ENCODE measurements at regions not wholly inside any gene's neighbourhood (a gene's known extent, or its start where the extent isn't known, plus 50 kb on each side); places are given as distances from the start of the nearest gene placed in this dataset.

- Histone ChIP-seq H3K9me2 (replicated peaks; ENCODE audit: low read length) (no peaks in the 10 kb centered on the region), H3K79me2 (ENCODE audit: low read length) (no peaks in the 10 kb centered on the region), H3K9me3 (ENCODE audit: low read length) (no peaks in the 10 kb centered on the region), H4K20me1 (ENCODE audit: low read length) (no peaks in the 10 kb centered on the region), H3F3A (ENCODE audit: low read length, unreplicated experiment) (no peaks in the 10 kb centered on the region), H3K4me1 (ENCODE audit: insufficient read depth, low read length) (no peaks in the 10 kb centered on the region), H3K27me3 (ENCODE audit: low read length) (no peaks in the 10 kb centered on the region), H3K4me2 (ENCODE audit: low read length) (no peak overlapping the region), H3K36me3 (ENCODE audit: low read depth, low read length) (no peaks in the 10 kb centered on the region), H3K4me3 (ENCODE audit: low read length) (no peak overlapping the region), H3K9ac (ENCODE audit: low read length) (no peak overlapping the region), H3K27ac (ENCODE audit: low read length) (no peak overlapping the region), H2AFZ (ENCODE audit: low read length) (no peak overlapping the region)
- intact Hi-C loops (cut with micrococcal nuclease) = no loop called here
- no peak for TF ChIP-seq EZH2 (IDR thresholded peaks at IDR 0.05; ENCODE audit: low read length, unreplicated experiment)
- TF ChIP-seq, protein P1, sequence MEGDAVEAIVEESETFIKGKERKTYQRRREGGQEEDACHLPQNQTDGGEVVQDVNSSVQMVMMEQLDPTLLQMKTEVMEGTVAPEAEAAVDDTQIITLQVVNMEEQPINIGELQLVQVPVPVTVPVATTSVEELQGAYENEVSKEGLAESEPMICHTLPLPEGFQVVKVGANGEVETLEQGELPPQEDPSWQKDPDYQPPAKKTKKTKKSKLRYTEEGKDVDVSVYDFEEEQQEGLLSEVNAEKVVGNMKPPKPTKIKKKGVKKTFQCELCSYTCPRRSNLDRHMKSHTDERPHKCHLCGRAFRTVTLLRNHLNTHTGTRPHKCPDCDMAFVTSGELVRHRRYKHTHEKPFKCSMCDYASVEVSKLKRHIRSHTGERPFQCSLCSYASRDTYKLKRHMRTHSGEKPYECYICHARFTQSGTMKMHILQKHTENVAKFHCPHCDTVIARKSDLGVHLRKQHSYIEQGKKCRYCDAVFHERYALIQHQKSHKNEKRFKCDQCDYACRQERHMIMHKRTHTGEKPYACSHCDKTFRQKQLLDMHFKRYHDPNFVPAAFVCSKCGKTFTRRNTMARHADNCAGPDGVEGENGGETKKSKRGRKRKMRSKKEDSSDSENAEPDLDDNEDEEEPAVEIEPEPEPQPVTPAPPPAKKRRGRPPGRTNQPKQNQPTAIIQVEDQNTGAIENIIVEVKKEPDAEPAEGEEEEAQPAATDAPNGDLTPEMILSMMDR (conservative IDR thresholded peaks at IDR 0.05; ENCODE audit: low read depth, low read length) = no peak
- ATAC-seq = no peak
- ChIA-PET CTCF (no interaction called here), POLR2A (ENCODE audit: unreplicated experiment) (no interaction called here)
- DNase-seq = peak; percentile 16
- no TSS peak for BruUV-seq (replicated peaks)
Measured at GRCh38 chr13:105634059-105634458, 901.4 kb downstream of the EFNB2 start.

DNA sequence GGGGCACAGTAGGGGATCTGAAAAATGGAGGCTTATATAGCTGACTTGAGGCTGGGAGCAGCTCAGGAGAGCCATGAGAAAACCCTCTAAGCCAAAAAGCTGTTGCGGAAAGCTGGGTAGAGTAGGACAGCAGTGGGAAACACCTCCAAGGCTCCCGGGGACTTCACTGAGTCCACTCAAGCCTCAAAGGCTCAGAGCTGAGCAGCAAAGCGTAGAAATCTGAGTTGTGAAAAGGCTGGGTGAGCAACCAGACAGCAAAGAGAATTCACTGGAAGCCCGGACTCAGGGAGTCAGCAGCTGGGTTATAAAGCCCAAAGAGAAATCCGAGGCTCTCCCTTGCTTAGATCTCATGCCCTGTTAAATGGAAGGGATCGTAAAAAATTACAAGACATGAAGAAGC lies 905.0 kb downstream of the EFNB2 start:
- Histone ChIP-seq H3K27me3 (ENCODE audit: low read length) (no peaks in the 10 kb centered on the region), H3K9me2 (replicated peaks; ENCODE audit: low read length) (no peaks in the 10 kb centered on the region), H3K27ac (ENCODE audit: low read length) (no peak overlapping the region), H3K4me3 (ENCODE audit: low read length) (no peak overlapping the region), H2AFZ (ENCODE audit: low read length) (no peak overlapping the region), H3K9ac (ENCODE audit: low read length) (no peak overlapping the region), H3F3A (ENCODE audit: low read length, unreplicated experiment) (no peaks in the 10 kb centered on the region), H3K4me2 (ENCODE audit: low read length) (no peak overlapping the region), H3K79me2 (ENCODE audit: low read length) (no peaks in the 10 kb centered on the region), H3K36me3 (ENCODE audit: low read depth, low read length) (no peaks in the 10 kb centered on the region), H3K9me3 (ENCODE audit: low read length) (no peaks in the 10 kb centered on the region), H4K20me1 (ENCODE audit: low read length) (no peaks in the 10 kb centered on the region), H3K4me1 (ENCODE audit: insufficient read depth, low read length) (no peaks in the 10 kb centered on the region)
- intact Hi-C loops (cut with micrococcal nuclease) = no loop called here
- BruUV-seq (replicated peaks) = no TSS peak
- CTCF ChIA-PET = no interaction called here
- ATAC-seq (no peak), DNase-seq (no peak)
- POLR2A ChIA-PET (ENCODE audit: unreplicated experiment) = no interaction called here
- TF ChIP-seq EZH2 (IDR thresholded peaks at IDR 0.05; ENCODE audit: low read length, unreplicated experiment) (no peak), EZH2phosphoT487 (IDR thresholded peaks at IDR 0.05; ENCODE audit: borderline replicate concordance, low read length) (no peak)
- TF ChIP-seq, protein P1 (conservative IDR thresholded peaks at IDR 0.05; ENCODE audit: low read depth, low read length) = no peak

DNA sequence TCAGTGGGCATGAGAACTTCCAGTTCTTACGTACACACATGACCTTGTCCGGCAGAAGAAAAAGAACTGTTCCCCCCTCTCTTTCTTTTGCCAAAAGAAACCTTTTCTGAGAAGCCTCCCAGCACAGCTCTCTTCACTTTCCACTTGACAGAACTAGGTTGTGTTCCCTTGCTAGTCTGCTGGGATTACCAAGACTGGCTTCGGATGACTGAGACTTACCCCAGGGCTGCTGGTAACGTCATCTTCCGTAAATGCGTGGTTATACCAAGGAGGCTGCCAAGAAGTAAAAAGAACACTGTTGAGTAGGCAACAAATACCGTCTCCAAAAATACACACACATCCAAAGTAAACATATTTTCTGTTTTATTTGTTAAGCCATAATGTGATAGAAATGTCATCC lies 908.2 kb downstream of the EFNB2 start:
- Histone ChIP-seq H3F3A (ENCODE audit: low read length, unreplicated experiment) (no peaks in the 10 kb centered on the region), H2AFZ (ENCODE audit: low read length) (peak overlapping the region; percentile 32; the same call in 1 of the 2 replicates), H3K36me3 (ENCODE audit: low read depth, low read length) (no peaks in the 10 kb centered on the region), H3K27ac (ENCODE audit: low read length) (no peak overlapping the region), H3K9me2 (replicated peaks; ENCODE audit: low read length) (no peaks in the 10 kb centered on the region), H3K4me1 (ENCODE audit: insufficient read depth, low read length) (no peaks in the 10 kb centered on the region), H3K4me3 (ENCODE audit: low read length) (no peak overlapping the region), H3K27me3 (ENCODE audit: low read length) (no peaks in the 10 kb centered on the region), H3K9ac (ENCODE audit: low read length) (no peak overlapping the region), H3K9me3 (ENCODE audit: low read length) (no peaks in the 10 kb centered on the region), H3K79me2 (ENCODE audit: low read length) (no peaks in the 10 kb centered on the region), H4K20me1 (ENCODE audit: low read length) (no peaks in the 10 kb centered on the region), H3K4me2 (ENCODE audit: low read length) (no peak overlapping the region)
- TF ChIP-seq EZH2 (IDR thresholded peaks at IDR 0.05; ENCODE audit: low read length, unreplicated experiment) (no peak), EZH2phosphoT487 (IDR thresholded peaks at IDR 0.05; ENCODE audit: borderline replicate concordance, low read length) (no peak)
- TF ChIP-seq, protein P1 (conservative IDR thresholded peaks at IDR 0.05; ENCODE audit: low read depth, low read length) = no peak
- intact Hi-C loops (cut with micrococcal nuclease) = no loop called here
- ChIA-PET POLR2A (ENCODE audit: unreplicated experiment) (no interaction called here), CTCF (no interaction called here)
- DNase-seq = peak; percentile 25
- no TSS peak for BruUV-seq (replicated peaks)
- ATAC-seq = peak; percentile 71
